B cell (primary cell): ENCODE measurements at regions not wholly inside any gene's neighbourhood (a gene's known extent, or its start where the extent isn't known, plus 50 kb on each side); places are given as distances from the start of the nearest gene placed in this dataset.

Experiments used
- ATAC-seq: fragments of 200-7000 bp; cut with Tn5 transposase; one replicate; pipeline ENCODE4 v1.10.0; 2021; ENCODE audit warnings: low read depth, mild to moderate bottlenecking, moderate number of reproducible peaks, moderate library complexity
- CTCF ChIA-PET: fragments of 350-600 bp; sonication (Branson Sonifier 250); formaldehyde crosslinking; loops from one replicate; lab custom pipeline; 2021; ENCODE audit warnings: antibody characterized with exemption, inconsistent platforms; lab: Charles Lee
- POLR2A ChIA-PET: fragments of 350-600 bp; sonication (Branson Sonifier 250); formaldehyde crosslinking; loops from one replicate; lab custom pipeline; 2021; ENCODE audit warnings: antibody characterized with exemption; lab: Charles Lee
- DNase-seq: peaks from one replicate; pipeline ENCODE4 v3.0.0; 2013
- H2AFZ ChIP-seq: 2 replicates; pipeline ENCODE4 v1.6.1; 2012; ENCODE audit warnings: mild to moderate bottlenecking, low read depth, low read length; ENCODE audit not compliant: insufficient read depth, poor library complexity, severe bottlenecking
- H3K27ac ChIP-seq, 2 donors: 1 replicate in 1 of 2; 2 replicates in 1 of 2; pipeline ENCODE4 v1.5.1; 2012 to 2013; ENCODE audit warnings: low read length in 2 of 2, mild to moderate bottlenecking in 2 of 2, moderate library complexity in 1 of 2
- H3K27me3 ChIP-seq, 4 experiments: fragments of 200-600 bp in 1 of 4; sonication (generic) in 1 of 4; replicated peaks in 1 of 4; 1 replicate in 2 of 4; 2 replicates in 2 of 4; pipeline versions ENCODE4 v1.6.1 to v1.7.0; 2013 to 2016; ENCODE audit warnings: low read length in 3 of 4, mild to moderate bottlenecking in 2 of 4, mixed read lengths in 1 of 4, moderate library complexity in 1 of 4; ENCODE audit not compliant: insufficient read depth in 4 of 4, control insufficient read depth in 3 of 4; ENCODE audit errors: control extremely low read depth in 1 of 4
- H3K36me3 ChIP-seq, 2 experiments: replicated peaks in 1 of 2; 1 replicate in 1 of 2; 2 replicates in 1 of 2; pipeline versions ENCODE4 v1.6.1 to v1.7.1; 2013; ENCODE audit warnings: low read length in 1 of 2; ENCODE audit not compliant: insufficient read depth in 2 of 2, control insufficient read depth in 1 of 2; ENCODE audit errors: control extremely low read depth in 1 of 2, extremely low read depth in 1 of 2
- H3K4me1 ChIP-seq, 2 donors: fragments of 200-600 bp in 1 of 2; sonication (generic) in 1 of 2; 1 replicate in 1 of 2; 2 replicates in 1 of 2; pipeline versions ENCODE4 v1.5.1 to v1.6.1; 2013 to 2017; ENCODE audit warnings: low read length in 2 of 2; ENCODE audit not compliant: control insufficient read depth in 2 of 2, insufficient read depth in 2 of 2
- H3K4me2 ChIP-seq: replicated peaks from 2 replicates; pipeline ENCODE3; 2012; ENCODE audit warnings: mild to moderate bottlenecking, low read depth, low read length; ENCODE audit not compliant: poor library complexity, severe bottlenecking
- H3K4me3 ChIP-seq, 5 experiments: fragments of 200-600 bp in 1 of 5; sonication (generic) in 1 of 5; 1 replicate in 3 of 5; 2 replicates in 2 of 5; pipeline versions ENCODE4 v1.5.1 to v1.7.0; 2011 to 2016; ENCODE audit warnings: low read length in 4 of 5, mild to moderate bottlenecking in 4 of 5, low read depth in 2 of 5, control low read depth in 1 of 5, moderate library complexity in 1 of 5; ENCODE audit not compliant: insufficient read depth in 1 of 5; ENCODE audit errors: control extremely low read depth in 1 of 5, extremely low read depth in 1 of 5
- H3K79me2 ChIP-seq: fragments of 200-600 bp; sonication (generic); one replicate; pipeline ENCODE4 v1.6.0; 2016; ENCODE audit warnings: low read length; ENCODE audit not compliant: control insufficient read depth, insufficient read depth
- H3K9ac ChIP-seq: fragments of 200-600 bp; sonication (generic); 2 replicates; pipeline ENCODE4 v1.6.1; 2017; ENCODE audit warnings: mild to moderate bottlenecking, low read length, moderate library complexity
- H3K9me3 ChIP-seq, 3 donors: one replicate each; pipeline versions ENCODE4 v1.6.1 to v1.7.1; 2013; ENCODE audit warnings: low read length in 2 of 3; ENCODE audit not compliant: control insufficient read depth in 2 of 3, insufficient read depth in 1 of 3; ENCODE audit errors: control extremely low read depth in 1 of 3
- H4K20me1 ChIP-seq: 2 replicates; pipeline ENCODE4 v1.6.0; 2012; ENCODE audit warnings: mild to moderate bottlenecking, low read length; ENCODE audit not compliant: insufficient read depth, control insufficient read depth, poor library complexity, severe bottlenecking
- H3K27ac Mint-ChIP-seq: one replicate; pipeline ENCODE4 v1.8.0; 2021; ENCODE audit warnings: mixed read lengths
- H3K27me3 Mint-ChIP-seq: one replicate; pipeline ENCODE4 v1.8.0; 2021; ENCODE audit warnings: mixed read lengths
- H3K4me1 Mint-ChIP-seq: one replicate; pipeline ENCODE4 v1.8.0; 2021; ENCODE audit warnings: mixed read lengths
- H3K4me3 Mint-ChIP-seq: one replicate; pipeline ENCODE4 v1.8.0; 2021; ENCODE audit warnings: mixed read lengths
- H3K9me3 Mint-ChIP-seq: one replicate; pipeline ENCODE4 v1.8.0; 2022; ENCODE audit warnings: mixed read lengths; ENCODE audit not compliant: insufficient read depth
- CTCF ChIP-seq: fragments of 200-600 bp; IDR thresholded peaks from one replicate; pipeline ENCODE4 v1.8.0; 2022; ENCODE audit warnings: antibody characterized with exemption, mild to moderate bottlenecking
- EZH2 ChIP-seq: IDR thresholded peaks from 2 replicates; pipeline ENCODE4 v1.6.1; 2012; ENCODE audit warnings: borderline replicate concordance, low read depth, mild to moderate bottlenecking, moderate library complexity, low read length; ENCODE audit not compliant: insufficient read depth, poor library complexity, severe bottlenecking
- whole genome bisulfite sequencing: methylation state at CpG from one replicate; pipeline ENCODE4 v1.1.5; 2013; ENCODE audit warnings: missing lambda C conversion rate; ENCODE audit not compliant: insufficient coverage; 5-methylcytosine and 5-hydroxymethylcytosine counted together
- intact Hi-C: fragments of 100-400 bp; cut with micrococcal nuclease; formaldehyde crosslinking; loops from one replicate; pipeline ENCODE4 v1.10.0; 2022

- Histone ChIP-seq H3K27me3 (peaks cover 0 to 6% (median 0%) of the 10 kb centered on the region in 4 experiments), H3K9ac (no peak overlapping the region), H3K79me2 (no peaks in the 10 kb centered on the region), H2AFZ (no peak overlapping the region), H3K4me1 (peaks cover 0 to 4% of the 10 kb centered on the region in 2 donors), H3K9me3 (no peaks in the 10 kb centered on the region), H3K27ac (no peak overlapping the region), H3K4me3 (no peak overlapping the region), H3K4me2 (no peak overlapping the region), H4K20me1 (no peaks in the 10 kb centered on the region), H3K36me3 (no peaks in the 10 kb centered on the region)
- intact Hi-C loops: no loop called here
- POLR2A ChIA-PET: no interaction called here
- H3K9me3 Mint-ChIP-seq: no peaks in the 10 kb centered on the region
- no CpG with 5 or more reads among the region's 3 CpGs for WGBS
- no peak overlapping the region for H3K27ac Mint-ChIP-seq
- H3K4me1 Mint-ChIP-seq: peaks cover 9% of the 10 kb centered on the region
- peaks cover 6% of the 10 kb centered on the region for H3K27me3 Mint-ChIP-seq
- CTCF ChIA-PET: no interaction called here
- DNase-seq (no peak), ATAC-seq (no peak)
- TF ChIP-seq CTCF (no peak), EZH2 (no peak)
- H3K4me3 Mint-ChIP-seq: no peak overlapping the region
These were observed 207.3 kb upstream of the MTNR1B start for GRCh38 chr11:92762121-92762540.

- H3K27ac ChIP-seq: no peak overlapping the region
- Mint-ChIP-seq H3K4me1 (peaks cover 12% of the 10 kb centered on the region), H3K4me3 (no peak overlapping the region), H3K9me3 (no peaks in the 10 kb centered on the region), H3K27me3 (peaks cover 9% of the 10 kb centered on the region), H3K27ac (no peak overlapping the region)
- H3K4me1 ChIP-seq: peaks cover 0 to 4% of the 10 kb centered on the region in 2 donors
- CTCF ChIA-PET: no interaction called here
- H3K79me2 ChIP-seq: no peaks in the 10 kb centered on the region
- TF ChIP-seq CTCF (no peak), EZH2 (no peak)
- POLR2A ChIA-PET: no interaction called here
- intact Hi-C loops: no loop called here
- H3K36me3 ChIP-seq: no peaks in the 10 kb centered on the region
- ATAC-seq: no peak
- peaks cover 0 to 6% (median 0%) of the 10 kb centered on the region in 4 experiments for H3K27me3 ChIP-seq
- no peak overlapping the region for H2AFZ ChIP-seq
- no peak overlapping the region for H3K4me2 ChIP-seq
- H3K4me3 ChIP-seq: no peak overlapping the region
- H3K9ac ChIP-seq: no peak overlapping the region
- no peaks in the 10 kb centered on the region for H4K20me1 ChIP-seq
- DNase-seq: no peak
- no peaks in the 10 kb centered on the region for H3K9me3 ChIP-seq
These were observed 206.1 kb upstream of the MTNR1B start for GRCh38 chr11:92763336-92763735.
